HG03571 (cell line): ENCODE measurements at regions not wholly inside any gene's neighbourhood (a gene's known extent, or its start where the extent isn't known, plus 50 kb on each side); places are given as distances from the start of the nearest gene placed in this dataset.

ENCODE experiments used
- ATAC-seq: cut with Tn5 transposase; IDR thresholded peaks from one replicate; pipeline ENCODE4 v1.9.1; 2021; ENCODE audit not compliant: unreplicated experiment

DNA sequence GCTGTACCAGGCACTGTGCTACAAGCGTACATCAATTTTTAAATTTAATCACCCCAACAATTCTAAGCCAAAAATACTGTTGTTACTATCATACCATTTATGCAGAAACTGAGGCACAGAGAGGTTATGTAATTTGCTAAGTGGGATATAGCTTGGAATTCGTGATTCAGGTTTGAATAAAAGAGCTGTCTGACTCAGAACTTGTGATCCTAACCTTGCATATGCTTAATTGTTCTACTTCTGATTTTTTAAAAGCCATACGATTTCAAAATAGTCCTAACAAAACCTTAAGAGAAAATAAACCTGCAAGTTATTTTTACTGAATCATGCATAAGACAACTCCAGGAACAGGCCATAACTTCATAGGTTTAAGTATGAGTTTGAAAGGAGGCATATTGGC, 498.0 kb upstream of the CFAP20DC start:
- ATAC-seq = no peak

DNA sequence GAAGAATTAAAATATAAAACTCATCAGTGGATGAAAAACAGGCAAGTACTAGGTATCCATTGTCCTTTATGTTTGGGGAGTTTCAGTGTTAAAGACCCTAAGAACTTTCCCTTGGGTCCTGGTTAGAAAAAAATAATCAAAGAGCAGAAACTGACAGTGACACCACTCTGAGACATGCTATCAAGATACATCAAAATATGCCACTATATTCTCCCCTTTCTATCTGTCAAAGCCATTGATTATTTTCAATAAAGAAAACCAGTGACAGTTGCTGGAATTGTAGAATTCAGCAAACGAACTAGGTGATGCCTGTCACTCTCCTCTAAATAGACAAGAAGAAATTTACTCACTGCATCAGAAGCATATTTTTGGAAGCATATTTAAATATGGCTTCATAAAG, 496.7 kb upstream of the CFAP20DC start:
- ATAC-seq = no peak

DNA sequence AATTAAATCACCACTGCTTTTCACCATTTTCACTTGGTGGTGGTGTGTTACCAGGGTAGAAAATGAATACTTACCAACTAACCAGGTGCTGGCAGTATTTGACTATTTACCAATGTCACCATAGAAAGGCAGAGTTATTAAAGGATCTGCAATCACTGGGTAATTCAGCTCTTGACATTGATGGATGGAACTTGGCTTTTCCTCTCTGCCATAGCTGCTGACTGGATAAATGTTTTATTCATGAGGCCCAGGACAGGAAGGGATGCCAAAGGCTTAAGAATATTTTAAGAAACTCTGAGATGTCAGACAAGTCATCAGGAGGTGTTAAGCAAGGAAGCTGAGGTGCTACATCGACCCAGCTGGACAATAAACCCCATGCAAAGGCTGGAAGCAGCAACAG, 495.5 kb upstream of the CFAP20DC start:
- no peak for ATAC-seq

DNA sequence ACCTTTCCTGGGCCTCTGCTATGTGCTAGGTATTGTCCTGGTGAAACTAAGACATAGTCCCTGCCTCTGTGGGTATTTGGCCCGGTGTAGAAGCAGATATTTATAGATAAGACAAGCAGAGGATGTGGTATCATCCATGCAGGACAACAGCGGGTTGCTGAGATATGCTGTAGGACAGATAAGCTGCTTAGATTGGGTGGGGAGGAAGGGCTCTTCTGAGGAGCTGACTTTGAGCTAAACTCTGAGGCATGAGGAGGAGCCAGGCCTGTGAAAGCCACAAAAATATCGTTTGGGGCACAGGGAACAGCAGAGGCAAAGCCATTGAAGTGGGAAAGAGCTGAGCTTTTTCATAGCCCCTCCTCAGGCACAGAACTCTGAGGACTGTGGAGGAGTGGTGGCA, 492.5 kb upstream of the CFAP20DC start:
- no peak for ATAC-seq

DNA sequence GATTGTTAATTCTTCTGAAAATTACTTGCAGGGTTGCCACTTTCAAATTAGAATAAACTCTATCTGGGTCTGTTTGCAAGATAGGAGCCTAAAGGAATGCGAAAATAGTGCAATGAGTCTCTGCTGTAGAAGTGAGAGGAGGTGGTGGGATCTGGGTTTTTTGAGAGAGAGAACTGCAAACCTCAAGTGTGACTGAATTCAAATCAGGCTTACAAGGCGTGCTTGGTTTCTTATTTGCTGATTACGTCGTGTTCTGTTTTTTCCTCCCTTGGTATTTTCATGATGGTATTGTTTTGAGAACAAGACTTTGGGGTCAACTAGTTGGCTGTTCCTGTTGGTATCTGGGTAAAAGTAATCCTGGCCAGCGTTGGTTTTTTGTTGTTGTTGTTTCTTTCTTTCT, 490.9 kb upstream of the CFAP20DC start:
- peak; percentile 55 for ATAC-seq

DNA sequence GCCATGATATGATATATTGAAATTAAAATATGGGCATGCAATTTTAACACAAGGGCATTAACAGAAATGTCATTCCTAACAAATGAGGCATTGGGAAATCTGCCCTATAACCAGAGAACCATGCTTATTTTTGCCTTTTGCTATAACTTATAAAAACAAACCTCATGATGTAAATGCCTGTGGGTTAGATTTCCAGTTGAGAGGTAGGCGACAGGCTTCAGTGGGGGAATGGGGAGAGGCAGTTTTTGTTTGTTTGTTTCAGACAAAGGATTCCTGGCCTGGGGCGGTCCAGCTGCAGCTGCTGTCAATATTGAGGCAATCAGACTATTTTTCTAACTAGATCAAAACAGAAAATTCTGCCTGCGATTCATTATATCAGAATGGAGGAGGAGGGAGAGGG, 490.4 kb upstream of the CFAP20DC start:
- ATAC-seq = no peak

DNA sequence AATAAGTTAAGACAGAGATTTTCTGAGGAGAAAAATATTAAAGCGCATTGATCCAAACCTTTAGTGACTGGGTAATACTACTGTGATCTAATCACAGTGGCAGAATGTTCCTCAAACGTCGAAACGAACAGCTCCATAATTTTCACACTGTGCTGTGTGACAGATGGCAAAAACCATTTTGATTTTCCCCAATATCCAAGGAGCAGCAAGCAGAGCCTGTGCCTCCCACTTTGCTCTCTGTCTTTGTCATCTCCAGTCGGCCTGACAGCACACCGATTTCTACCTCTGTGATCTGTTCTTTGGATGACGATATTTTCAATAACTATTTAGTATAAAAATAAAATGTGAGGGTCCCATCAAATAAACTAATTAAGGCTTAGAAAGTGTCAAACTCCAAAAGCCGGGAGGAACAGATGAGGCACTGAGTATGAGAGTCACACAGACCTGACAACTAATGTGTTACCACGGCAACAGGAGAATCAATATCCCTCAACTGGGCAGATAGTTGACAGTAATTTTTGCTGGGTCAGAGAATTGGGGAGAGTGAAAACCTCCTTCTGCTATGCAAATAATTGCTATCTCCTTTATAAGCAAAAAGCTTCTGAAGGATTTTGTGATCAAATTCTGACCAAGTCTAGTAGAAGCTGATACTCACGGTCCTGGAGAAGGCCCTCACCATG, 489.1 kb upstream of the CFAP20DC start:
- no peak for ATAC-seq

DNA sequence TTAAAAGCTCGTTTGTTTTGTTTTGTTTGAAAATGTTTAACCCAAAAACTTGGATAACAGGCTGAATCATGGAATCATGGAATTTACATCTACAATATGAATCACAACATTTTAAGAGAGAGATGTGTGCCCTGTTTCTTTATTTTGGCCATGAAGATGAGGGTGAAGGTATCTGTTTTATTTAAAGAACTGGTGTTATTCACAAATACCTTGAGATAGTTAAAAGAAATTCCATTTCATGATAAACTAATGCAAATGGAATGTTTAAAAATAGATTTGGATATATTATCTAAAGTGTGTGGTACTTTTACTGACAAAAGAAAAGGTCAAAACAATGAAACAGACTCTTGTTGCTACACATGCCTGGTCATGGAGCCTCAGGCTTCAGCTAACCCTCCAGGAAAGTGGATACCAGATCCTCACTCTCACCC, 486.0 kb upstream of the CFAP20DC start:
- ATAC-seq = no peak

DNA sequence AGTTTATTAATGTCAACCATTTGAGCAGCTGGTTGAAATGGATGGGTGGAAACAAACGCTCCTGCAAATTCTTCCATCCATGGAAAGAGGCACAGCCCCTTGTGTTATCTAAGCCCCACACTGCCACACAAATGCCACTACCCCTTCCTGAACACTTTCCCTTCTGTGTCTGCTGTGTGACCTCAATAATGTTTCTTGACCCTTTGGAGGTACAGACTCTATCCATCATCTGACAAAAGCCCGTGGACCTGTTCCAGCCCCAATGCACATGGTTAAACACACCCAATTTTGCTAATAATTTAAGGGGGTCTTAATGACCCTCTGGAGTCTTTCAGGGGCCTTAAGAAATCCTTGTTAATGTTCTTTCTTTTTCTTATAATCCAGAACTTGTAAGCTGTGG, 482.2 kb upstream of the CFAP20DC start:
- no peak for ATAC-seq

DNA sequence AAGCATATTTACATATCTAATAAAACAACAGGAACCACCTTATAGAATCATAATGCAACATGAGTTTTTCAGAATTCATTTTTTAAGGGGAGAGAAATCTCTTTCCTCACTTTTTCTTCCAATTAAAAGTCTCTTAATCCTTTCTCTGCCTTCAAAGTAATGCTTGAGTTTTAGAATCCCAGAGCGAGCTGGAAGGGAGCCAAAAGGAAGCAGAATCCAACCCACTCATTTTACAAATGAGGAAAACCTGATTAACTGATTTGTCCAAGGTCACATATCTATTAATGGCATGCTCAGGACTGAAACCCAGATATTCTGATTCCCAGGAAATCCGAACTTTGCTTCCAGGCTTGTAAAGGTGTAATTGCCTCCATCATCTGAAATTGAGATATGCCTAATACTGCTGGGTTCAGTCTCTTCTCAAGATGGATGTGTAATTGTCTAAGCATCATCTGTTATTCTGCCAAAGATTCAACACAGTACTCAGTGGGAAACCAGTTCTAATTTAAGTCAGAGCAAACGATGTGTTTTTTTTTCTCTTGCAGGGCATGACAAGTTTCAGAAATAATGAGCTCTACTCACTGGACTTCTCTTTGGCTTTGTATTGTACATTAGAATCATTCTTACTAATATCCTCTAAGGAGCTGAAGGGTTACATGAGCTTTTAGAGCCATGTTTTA, 481.4 kb upstream of the CFAP20DC start:
- no peak for ATAC-seq

DNA sequence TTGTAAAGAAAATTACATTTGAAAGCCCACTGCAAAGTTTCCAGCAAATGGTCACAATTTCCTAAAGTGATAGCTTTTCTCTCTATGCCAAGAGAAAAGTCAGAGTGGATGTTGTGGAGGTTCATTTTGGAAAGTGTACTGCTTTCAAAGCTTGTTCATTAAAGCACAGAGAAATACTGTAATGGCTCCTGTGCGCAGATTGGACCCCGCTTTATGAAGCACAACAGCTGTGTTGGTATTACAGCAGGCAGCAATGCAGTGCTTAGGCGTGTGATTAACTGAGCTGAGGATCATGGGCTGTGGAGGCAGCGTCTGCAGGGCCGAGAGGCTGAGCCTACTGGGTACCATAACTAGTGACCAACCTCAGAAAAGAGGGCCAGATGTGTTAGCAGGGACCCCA, 478.4 kb upstream of the CFAP20DC start:
- ATAC-seq = no peak

DNA sequence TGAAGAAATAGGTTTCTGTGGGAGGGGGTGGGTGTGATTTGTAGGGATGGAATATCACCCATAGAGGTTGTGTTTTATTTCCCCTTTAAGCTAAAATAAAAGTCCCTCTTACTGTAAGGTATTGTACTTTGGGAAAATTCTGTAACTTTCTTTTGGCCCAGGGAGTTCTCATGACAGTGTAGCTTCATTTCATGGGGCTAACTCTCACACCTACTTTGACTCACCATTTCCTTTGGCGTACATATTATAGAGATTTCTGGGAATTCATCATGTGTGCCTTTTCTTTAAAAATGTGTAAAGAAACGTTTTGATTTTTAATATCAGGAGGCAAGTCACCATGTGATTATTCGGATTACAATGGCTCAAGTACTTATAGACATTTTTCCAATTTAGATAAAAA, 477.7 kb upstream of the CFAP20DC start:
- no peak for ATAC-seq

DNA sequence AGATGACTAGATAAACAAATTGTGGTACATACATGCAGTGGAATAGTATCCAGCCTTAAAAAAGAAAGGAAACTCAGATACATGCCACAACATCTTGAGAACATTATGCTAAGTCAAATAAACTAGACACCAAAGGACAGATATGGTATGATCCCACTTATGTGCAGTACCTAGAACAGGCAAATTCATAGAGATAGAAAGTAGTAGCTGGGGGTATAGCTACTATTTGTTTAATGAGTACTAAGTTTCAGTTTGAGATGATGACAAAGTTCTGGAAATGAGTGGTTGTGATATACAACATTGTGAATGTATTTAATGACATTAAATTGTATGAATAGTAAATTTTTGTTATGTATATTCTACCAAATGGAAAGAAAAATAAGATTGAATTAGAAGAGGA, 477.2 kb upstream of the CFAP20DC start:
- no peak for ATAC-seq

DNA sequence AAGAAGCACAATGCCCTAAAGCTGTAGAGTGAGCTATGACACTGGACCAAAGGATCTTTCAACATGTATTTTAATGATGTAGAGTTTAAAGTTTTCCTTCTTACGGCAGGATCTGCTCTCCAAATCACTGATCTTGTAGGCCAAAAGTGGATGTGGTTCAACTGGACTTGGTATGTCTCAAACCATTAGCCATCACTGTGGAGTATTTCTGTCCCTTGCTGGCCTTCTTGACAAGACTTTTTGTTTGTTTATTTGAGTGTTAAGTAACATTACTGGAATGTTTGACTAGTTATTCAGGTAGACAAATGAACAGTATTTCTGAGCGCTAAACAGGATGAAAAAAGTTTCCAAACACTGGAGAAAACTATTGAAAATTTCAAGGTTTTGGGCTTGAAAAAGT, 472.7 kb upstream of the CFAP20DC start:
- ATAC-seq = no peak

DNA sequence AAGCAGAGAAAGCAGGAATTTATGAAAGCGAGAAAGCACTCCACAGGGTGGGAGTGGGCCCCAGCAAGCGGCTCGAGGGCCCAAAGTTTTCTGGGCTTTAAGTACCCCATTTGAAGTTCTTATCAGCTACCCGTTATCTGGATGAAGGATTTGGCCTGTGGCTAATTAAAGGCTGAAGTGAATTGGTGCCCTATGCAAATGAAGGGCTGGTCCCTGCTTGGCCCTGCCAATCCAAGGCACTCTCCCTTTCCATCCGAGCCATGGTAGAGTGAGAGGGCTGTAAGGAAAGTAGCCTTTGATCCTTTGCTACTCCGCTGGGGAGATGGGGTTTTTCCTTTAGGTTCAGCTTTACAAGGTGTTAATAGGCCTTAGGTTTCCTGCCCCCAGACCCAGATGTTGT, 469.3 kb upstream of the CFAP20DC start:
- no peak for ATAC-seq

DNA sequence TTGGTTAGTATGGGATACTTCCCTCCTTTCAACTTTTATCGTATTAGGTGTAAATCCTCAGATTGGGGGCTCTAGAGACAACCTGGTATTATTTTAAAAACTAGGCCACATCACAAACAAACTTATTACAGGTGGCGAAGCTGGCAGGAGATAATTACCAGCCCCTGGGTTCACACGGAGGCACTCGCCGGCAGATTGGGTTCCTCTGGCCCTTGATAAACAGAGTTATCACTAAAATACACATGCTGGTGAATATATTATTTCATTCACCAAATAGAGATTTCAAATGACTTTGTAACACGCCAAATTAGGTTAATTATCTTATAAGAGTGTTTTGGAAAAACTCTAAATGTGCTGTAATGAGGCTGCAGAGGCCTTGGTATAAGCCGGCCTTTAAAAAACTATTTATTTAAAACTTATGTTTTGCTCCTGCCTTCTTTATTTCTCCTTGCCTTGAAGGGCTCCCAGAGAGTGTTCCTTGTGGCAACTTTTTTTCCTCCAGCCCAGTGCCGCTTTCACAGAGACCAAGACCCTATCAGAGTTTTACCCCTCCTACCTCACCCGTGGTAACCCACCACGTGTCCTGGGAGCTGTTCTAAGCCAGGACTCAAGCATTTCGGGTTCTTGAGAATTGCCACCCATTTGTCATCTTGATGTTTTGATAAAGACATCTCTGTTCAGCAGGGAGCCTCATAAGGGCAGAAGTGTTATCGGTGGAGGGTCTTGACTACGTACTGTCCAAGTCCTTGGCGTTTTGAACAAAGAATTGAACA, 468.6 kb upstream of the CFAP20DC start:
- no peak for ATAC-seq

DNA sequence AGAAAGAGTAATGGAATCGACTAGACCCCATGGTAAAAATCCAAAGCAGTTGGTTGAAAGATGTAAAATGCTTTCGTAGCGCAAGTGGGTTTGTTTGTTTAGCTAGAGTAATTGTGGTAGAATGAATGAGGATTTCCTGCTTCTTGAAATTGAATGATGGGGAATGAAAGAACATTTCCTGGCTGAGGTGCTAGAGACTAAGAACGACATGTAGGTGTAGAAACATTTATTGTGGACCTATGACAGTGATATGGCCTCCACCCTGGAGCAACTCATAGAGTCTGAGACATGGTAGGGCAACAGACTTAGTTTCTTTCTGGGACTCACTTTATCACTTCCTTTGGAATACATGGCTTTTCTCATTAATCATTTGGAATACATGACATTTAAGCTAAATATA, 467.6 kb upstream of the CFAP20DC start:
- ATAC-seq = no peak

DNA sequence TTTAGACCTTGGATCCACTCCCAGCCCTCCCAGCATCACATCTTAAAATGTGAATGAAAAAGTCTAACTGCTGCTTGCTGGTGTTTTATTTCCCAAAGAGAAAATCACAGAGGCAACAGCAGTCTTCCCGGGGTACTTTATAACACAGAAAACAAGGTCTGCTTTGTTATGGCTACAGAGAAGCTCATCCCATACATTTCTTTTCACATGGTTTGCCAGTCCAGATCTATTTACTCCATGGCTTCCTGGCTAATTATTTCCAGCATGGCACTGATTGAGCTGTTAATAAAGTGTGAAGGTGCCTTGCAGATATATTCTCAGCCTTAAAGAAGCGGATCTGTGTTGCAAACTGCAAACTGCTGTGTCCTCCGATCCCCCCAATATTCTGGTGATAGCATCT, 466.1 kb upstream of the CFAP20DC start:
- no peak for ATAC-seq

DNA sequence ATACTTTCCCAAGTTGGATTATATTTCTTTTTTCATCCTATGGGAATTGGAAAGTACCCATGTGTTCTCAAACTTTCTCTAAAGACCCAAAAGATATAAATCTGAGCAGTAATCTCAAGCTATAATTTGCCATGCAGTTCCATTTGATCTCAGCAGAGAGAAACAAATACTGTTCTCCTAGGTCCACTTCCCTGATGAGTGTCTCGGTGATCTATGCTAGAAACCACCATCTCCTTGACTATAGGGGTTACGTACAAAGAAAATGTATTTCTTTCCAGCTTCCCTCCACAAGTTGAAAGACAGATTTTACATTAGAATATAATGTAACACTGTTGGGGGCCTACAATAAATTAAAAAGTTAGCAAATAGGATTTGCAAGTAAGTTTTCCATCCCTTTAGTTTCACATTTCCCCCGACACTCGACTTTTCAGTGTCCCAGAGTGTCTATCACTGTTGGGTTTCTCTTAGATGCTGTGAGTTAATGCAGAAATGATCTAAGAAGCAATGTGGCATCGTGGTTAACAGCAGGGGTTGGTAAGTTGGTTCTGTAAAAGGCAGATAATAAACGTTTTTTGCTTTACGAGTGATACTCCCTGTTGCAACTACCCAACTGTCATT, 465.1 kb upstream of the CFAP20DC start:
- ATAC-seq = no peak

DNA sequence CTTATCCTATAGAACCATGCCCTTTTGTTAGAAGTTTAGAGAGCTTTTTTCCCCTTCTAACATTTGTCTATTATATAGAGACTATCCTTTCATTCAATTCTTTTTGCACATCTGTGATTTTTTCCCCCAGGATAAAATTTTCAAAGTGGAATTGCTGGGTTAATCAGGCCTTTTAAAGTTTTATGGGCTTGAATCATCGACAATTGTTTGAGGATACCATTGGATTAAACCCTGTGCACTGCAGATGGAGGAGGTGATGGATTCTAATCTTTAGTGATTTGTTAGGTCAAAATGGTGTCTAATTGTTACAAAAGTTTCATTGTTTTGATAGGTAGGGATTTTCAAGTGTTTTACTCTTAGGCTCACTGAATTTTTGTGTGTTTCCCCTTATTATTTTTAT, 463.7 kb upstream of the CFAP20DC start:
- ATAC-seq = no peak

DNA sequence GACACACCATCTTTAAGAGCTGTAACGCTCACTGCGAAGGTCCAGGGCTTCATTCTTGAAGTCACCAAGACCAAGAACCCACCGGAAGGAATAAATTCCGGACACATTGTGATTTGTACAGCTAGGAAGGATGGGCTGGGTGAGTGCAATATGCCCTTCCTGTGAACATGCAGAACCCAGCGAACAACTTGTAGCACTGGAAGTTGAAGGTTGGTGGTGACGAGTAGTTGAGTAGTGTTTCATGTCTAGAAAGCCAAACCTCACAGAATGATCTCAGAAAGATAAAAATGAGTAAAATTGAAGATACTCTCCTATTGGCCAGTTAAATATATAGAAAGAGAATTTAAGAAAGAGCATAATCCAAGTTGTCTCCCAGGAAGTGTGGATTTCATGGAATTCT, 462.2 kb upstream of the CFAP20DC start:
- no peak for ATAC-seq

DNA sequence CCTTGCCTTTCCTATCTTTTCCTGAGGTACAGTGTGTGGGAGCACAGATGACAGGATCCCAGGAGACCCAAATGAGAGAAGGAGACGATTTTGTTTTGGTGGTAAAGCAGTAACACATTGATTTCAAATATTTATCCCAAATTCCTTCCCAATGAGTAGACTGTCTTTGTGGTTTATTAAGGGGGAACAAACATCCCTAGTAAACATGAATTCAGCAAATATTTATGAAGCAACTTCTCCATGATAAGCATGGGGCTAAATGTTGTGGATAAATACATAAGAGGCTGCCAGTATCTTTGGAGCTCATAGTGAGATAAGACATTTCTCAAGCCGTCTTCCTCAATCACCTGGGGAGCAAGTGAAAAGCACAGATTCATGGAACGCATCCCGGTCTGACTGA, 460.8 kb upstream of the CFAP20DC start:
- ATAC-seq = no peak
